Liver (tissue), 8 donors: ENCODE measurements at regions not wholly inside any gene's neighbourhood (a gene's known extent, or its start where the extent isn't known, plus 50 kb on each side); places are given as distances from the start of the nearest gene placed in this dataset.

ENCODE experiments used
- DNase-seq: peaks from one replicate; pipeline ENCODE4 v3.0.0-alpha.2; 2017; ENCODE audit warnings: low spot score
- H3K27ac ChIP-seq, 2 donors: one replicate each; pipeline ENCODE4 v1.7.0; 2013; ENCODE audit warnings: inconsistent platforms in 2 of 2, low read length in 2 of 2, control low read depth in 1 of 2, low read depth in 1 of 2, mild to moderate bottlenecking in 1 of 2
- H3K27me3 ChIP-seq, 4 donors: one replicate each; pipeline versions ENCODE4 v1.6.1 to v1.7.0; 2013; ENCODE audit warnings: low read length in 3 of 4, inconsistent platforms in 1 of 4, mild to moderate bottlenecking in 1 of 4, moderate library complexity in 1 of 4; ENCODE audit not compliant: control insufficient read depth in 4 of 4, insufficient read depth in 4 of 4
- H3K36me3 ChIP-seq, 4 donors: one replicate each; pipeline versions ENCODE4 v1.6.1 to v1.7.0; 2013; ENCODE audit warnings: low read length in 3 of 4, mild to moderate bottlenecking in 3 of 4, low read depth in 1 of 4, moderate library complexity in 1 of 4; ENCODE audit not compliant: control insufficient read depth in 4 of 4, insufficient read depth in 3 of 4
- H3K4me1 ChIP-seq, 4 donors: one replicate each; pipeline versions ENCODE4 v1.6.1 to v1.7.0; 2013; ENCODE audit warnings: low read length in 3 of 4, mild to moderate bottlenecking in 3 of 4, moderate library complexity in 1 of 4; ENCODE audit not compliant: control insufficient read depth in 4 of 4, insufficient read depth in 4 of 4
- H3K4me3 ChIP-seq, 3 donors: one replicate each; pipeline versions ENCODE4 v1.6.1 to v1.7.0; 2013; ENCODE audit warnings: low read length in 3 of 3, control low read depth in 1 of 3, low read depth in 1 of 3, mild to moderate bottlenecking in 1 of 3
- H3K9ac ChIP-seq, 2 donors: one replicate each; pipeline ENCODE4 v1.7.0; 2013; ENCODE audit warnings: low read length in 2 of 2, mild to moderate bottlenecking in 2 of 2, moderate library complexity in 2 of 2, control low read depth in 1 of 2, low read depth in 1 of 2
- H3K9me3 ChIP-seq, 4 donors: one replicate each; pipeline versions ENCODE4 v1.6.1 to v1.7.0; 2013; ENCODE audit warnings: low read length in 3 of 4; ENCODE audit not compliant: control insufficient read depth in 4 of 4
- ATF3 ChIP-seq: IDR thresholded peaks from 2 replicates; pipeline ENCODE4 v1.6.1; 2016; ENCODE audit warnings: antibody characterized with exemption
- CTCF ChIP-seq: fragments of 150-350 bp; IDR thresholded peaks from 2 replicates; pipeline ENCODE4 v1.5.1; 2017; ENCODE audit warnings: improper control_type of control experiment, low read depth, low read length; ENCODE audit not compliant: missing input control
- EGR1 ChIP-seq, 2 donors: IDR thresholded peaks; 2 replicates each; pipeline ENCODE4 v1.6.1; 2016 to 2018; ENCODE audit warnings: antibody characterized with exemption in 2 of 2, low read depth in 2 of 2
- FOXA1 ChIP-seq: IDR thresholded peaks from 2 replicates; pipeline ENCODE4 v1.6.1; 2016; ENCODE audit warnings: antibody characterized with exemption
- FOXA2 ChIP-seq: IDR thresholded peaks from 2 replicates; pipeline ENCODE4 v1.6.1; 2016; ENCODE audit warnings: antibody characterized with exemption
- GABPA ChIP-seq, 2 donors: IDR thresholded peaks in 1 of 2; conservative IDR thresholded peaks in 1 of 2; 2 replicates each; pipeline ENCODE4 v1.6.1; 2016; ENCODE audit warnings: antibody characterized with exemption in 2 of 2, mild to moderate bottlenecking in 1 of 2, moderate library complexity in 1 of 2
- HNF4A ChIP-seq, 2 donors: conservative IDR thresholded peaks; 2 replicates each; pipeline ENCODE4 v1.6.1; 2016; ENCODE audit warnings: antibody characterized with exemption in 2 of 2, mild to moderate bottlenecking in 2 of 2
- JUND ChIP-seq, 2 donors: IDR thresholded peaks; 2 replicates each; pipeline ENCODE4 v1.6.1; 2016; ENCODE audit warnings: antibody characterized with exemption in 2 of 2
- NR2F2 ChIP-seq: IDR thresholded peaks from 2 replicates; pipeline ENCODE4 v1.6.1; 2016; ENCODE audit warnings: antibody characterized with exemption
- RAD21 ChIP-seq, 2 donors: IDR thresholded peaks; 2 replicates each; pipeline ENCODE4 v1.6.1; 2016; ENCODE audit warnings: antibody characterized with exemption in 2 of 2, mild to moderate bottlenecking in 2 of 2
- RXRA ChIP-seq, 2 donors: IDR thresholded peaks; 2 replicates each; pipeline ENCODE4 v1.6.1; 2017 to 2018; ENCODE audit warnings: antibody characterized with exemption in 2 of 2, mild to moderate bottlenecking in 1 of 2
- SP1 ChIP-seq: IDR thresholded peaks from 2 replicates; pipeline ENCODE4 v1.6.1; 2018; ENCODE audit warnings: antibody characterized with exemption, mild to moderate bottlenecking
- YY1 ChIP-seq: IDR thresholded peaks from 2 replicates; pipeline ENCODE4 v1.6.1; 2016; ENCODE audit warnings: antibody characterized with exemption, mild to moderate bottlenecking
- WGBS: extraction: QIAGEN DNeasy Blood & Tissue Kit; methylation state at CpG from one replicate; pipeline ENCODE4 v1.1.7; 2013; 5-methylcytosine and 5-hydroxymethylcytosine counted together
- TF ChIP-seq, protein P1 (sequence below): IDR thresholded peaks from 2 replicates; pipeline ENCODE4 v1.6.1; 2016; ENCODE audit warnings: antibody characterized with exemption, mild to moderate bottlenecking
- TF ChIP-seq, protein P2 (sequence below): IDR thresholded peaks from 2 replicates; pipeline ENCODE4 v1.6.1; 2016; ENCODE audit warnings: antibody characterized with exemption
- donor health status: healthy.
- donor health status: healthy.
- donor health status: healthy.
- donor health status: healthy.
- donor health status: healthy.

DNA sequence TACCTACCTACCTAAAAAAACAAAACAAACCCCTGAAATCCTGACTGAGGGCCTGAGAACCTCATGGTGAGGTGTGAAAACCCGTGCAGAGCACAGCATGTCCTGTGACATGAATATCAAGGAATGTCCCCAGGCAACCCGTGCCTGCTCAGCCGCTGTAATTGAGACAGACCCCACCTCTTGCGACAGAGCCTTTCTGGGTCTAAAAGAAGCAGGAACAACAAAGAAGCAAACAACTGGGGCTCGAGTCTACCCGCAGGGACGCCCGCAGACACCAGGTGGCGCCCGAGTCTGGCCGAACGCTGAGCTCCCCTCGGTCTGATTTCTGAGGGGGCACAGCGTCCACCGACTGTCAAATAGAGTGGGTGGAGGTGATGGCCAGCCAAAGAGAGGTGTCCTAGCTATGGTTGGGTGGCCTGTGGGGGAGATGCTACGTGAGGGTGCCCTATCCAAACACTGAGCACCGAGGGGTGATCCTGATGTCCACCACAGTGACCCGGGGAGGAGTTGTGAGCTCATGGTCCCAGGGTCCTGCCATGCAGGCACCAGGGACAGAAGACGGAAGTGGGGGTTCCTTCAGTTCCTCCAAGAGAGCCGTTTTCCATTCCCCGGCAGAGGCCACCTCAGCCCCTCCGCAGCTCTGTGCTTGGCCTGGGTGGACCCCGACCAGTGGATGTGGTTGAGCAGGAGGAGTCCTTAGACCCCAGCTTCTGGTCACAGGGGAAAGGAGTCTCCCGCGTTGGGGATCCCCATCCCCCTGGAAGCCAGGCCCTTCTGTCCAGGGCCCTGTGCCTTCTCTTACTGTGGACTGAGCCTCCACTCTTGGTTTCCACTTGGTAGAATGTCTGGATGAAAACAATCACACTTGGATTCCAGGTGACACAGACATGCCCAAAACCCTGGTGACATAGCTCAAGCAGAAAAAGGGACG, 268.2 kb downstream of the CDC5L start:
- DNase-seq = peak; percentile 80
- no peak overlapping the region for H3K4me3 ChIP-seq
- peaks cover 0 to 10% (median 5%) of the 10 kb centered on the region in 4 donors for H3K4me1 ChIP-seq
- H3K36me3 ChIP-seq = no peaks in the 10 kb centered on the region
- H3K27ac ChIP-seq = no peak overlapping the region
- H3K9me3 ChIP-seq = no peaks in the 10 kb centered on the region
- no peaks in the 10 kb centered on the region for H3K27me3 ChIP-seq
- 31% methylated on average over 26 of the region's 26 CpGs for WGBS
- TF ChIP-seq CTCF (peak; percentile 83), JUND (IDR thresholded peaks at IDR 0.05) (no peak), GABPA (IDR thresholded peaks at IDR 0.05 in 1 of 2, conservative IDR thresholded peaks at IDR 0.05 in 1 of 2) (no peak), SP1 (peak; percentile 25), YY1 (no peak), RAD21 (IDR thresholded peaks at IDR 0.05) (peak; percentile 98 to 99), FOXA2 (no peak), HNF4A (conservative IDR thresholded peaks at IDR 0.05) (peak in 1 of 2 donors; percentile 14), NR2F2 (no peak), FOXA1 (no peak), EGR1 (IDR thresholded peaks at IDR 0.05; ENCODE audit: low read depth in 2 of 2) (no peak), RXRA (IDR thresholded peaks at IDR 0.05) (peak in 1 of 2 donors; percentile 50), ATF3 (no peak)
- TF ChIP-seq, protein P1, sequence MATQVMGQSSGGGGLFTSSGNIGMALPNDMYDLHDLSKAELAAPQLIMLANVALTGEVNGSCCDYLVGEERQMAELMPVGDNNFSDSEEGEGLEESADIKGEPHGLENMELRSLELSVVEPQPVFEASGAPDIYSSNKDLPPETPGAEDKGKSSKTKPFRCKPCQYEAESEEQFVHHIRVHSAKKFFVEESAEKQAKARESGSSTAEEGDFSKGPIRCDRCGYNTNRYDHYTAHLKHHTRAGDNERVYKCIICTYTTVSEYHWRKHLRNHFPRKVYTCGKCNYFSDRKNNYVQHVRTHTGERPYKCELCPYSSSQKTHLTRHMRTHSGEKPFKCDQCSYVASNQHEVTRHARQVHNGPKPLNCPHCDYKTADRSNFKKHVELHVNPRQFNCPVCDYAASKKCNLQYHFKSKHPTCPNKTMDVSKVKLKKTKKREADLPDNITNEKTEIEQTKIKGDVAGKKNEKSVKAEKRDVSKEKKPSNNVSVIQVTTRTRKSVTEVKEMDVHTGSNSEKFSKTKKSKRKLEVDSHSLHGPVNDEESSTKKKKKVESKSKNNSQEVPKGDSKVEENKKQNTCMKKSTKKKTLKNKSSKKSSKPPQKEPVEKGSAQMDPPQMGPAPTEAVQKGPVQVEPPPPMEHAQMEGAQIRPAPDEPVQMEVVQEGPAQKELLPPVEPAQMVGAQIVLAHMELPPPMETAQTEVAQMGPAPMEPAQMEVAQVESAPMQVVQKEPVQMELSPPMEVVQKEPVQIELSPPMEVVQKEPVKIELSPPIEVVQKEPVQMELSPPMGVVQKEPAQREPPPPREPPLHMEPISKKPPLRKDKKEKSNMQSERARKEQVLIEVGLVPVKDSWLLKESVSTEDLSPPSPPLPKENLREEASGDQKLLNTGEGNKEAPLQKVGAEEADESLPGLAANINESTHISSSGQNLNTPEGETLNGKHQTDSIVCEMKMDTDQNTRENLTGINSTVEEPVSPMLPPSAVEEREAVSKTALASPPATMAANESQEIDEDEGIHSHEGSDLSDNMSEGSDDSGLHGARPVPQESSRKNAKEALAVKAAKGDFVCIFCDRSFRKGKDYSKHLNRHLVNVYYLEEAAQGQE = no peak
- no peak overlapping the region for H3K9ac ChIP-seq

GRCh38 chr6:44656691-44657090, 269.2 kb downstream of the CDC5L start:
- TF ChIP-seq SP1 = no peak
- TF ChIP-seq JUND (IDR thresholded peaks at IDR 0.05) = no peak
- TF ChIP-seq GABPA (IDR thresholded peaks at IDR 0.05 in 1 of 2, conservative IDR thresholded peaks at IDR 0.05 in 1 of 2) = no peak
- no peak for TF ChIP-seq RAD21 (IDR thresholded peaks at IDR 0.05)
- no peak for TF ChIP-seq FOXA1
- TF ChIP-seq, protein P2, sequence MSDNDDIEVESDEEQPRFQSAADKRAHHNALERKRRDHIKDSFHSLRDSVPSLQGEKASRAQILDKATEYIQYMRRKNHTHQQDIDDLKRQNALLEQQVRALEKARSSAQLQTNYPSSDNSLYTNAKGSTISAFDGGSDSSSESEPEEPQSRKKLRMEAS = no peak
- no peak for TF ChIP-seq NR2F2
- no peak for TF ChIP-seq ATF3
- TF ChIP-seq RXRA (IDR thresholded peaks at IDR 0.05) = no peak
- TF ChIP-seq CTCF = no peak
- TF ChIP-seq YY1 = no peak
- no peak for TF ChIP-seq EGR1 (IDR thresholded peaks at IDR 0.05; ENCODE audit: low read depth in 2 of 2)
- TF ChIP-seq HNF4A (conservative IDR thresholded peaks at IDR 0.05) = no peak
- TF ChIP-seq, protein P1 = no peak
- TF ChIP-seq FOXA2 = no peak
- Histone ChIP-seq H3K4me1 (peaks cover 0 to 11% (median 5%) of the 10 kb centered on the region in 4 donors), H3K9ac (no peak overlapping the region), H3K4me3 (no peak overlapping the region), H3K9me3 (no peaks in the 10 kb centered on the region), H3K27me3 (no peaks in the 10 kb centered on the region), H3K36me3 (no peaks in the 10 kb centered on the region), H3K27ac (no peak overlapping the region)
- no peak for DNase-seq
- 87% methylated on average over 6 of the region's 6 CpGs for WGBS
